ENCODE measurements at regions not wholly inside any gene's neighbourhood (a gene's known extent, or its start where the extent isn't known, plus 50 kb on each side); places are given as distances from the start of the nearest gene placed in this dataset.

DNA sequence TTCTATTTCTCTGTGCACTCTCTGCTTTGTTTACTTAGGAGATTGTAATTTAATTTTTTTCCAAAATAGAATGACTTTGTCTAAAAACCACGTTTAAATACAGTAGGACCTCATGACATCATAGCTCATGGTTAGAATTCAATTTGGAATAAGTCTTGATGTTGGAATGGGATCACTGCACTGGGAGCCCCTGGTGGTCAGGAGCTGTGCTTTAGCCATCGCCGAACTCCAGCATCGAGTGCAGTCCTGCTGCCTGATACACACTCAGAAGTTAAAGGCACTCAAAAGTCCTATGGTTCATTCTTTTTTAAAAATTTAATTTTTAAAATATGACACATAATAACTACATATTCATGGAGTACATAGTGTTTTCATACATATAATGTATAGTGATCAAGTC is 75.1 kb downstream of the TEX35 start:
- TF ChIP-seq CTCF (IDR thresholded peaks at IDR 0.05) (no peak), POLR2AphosphoS5 (IDR thresholded peaks at IDR 0.05) (no peak)

Data from gastroesophageal sphincter (tissue), 3 donors.